OCI-LY7 (cell line): ENCODE measurements at regions not wholly inside any gene's neighbourhood (a gene's known extent, or its start where the extent isn't known, plus 50 kb on each side); places are given as distances from the start of the nearest gene placed in this dataset.

Source experiments
- BruUV-seq: library from RNA; stranded (reverse); fragments of 400-500 nt; replicated peaks from 2 replicates; lab custom pipeline; 2021; lab: Mats Ljungman, UMichigan
- CTCF ChIA-PET: fragments of 300-600 bp; sonication (Branson Sonifier 250); formaldehyde crosslinking; loops from one replicate; lab custom pipeline; 2022; ENCODE audit warnings: antibody characterized with exemption; ENCODE audit not compliant: unreplicated experiment; lab: Charles Lee
- POLR2A ChIA-PET: fragments of 300-600 bp; sonication (Branson Sonifier 250); formaldehyde crosslinking; loops from one replicate; lab custom pipeline; 2022; ENCODE audit warnings: antibody characterized with exemption; lab: Charles Lee
- DNase-seq: peaks from one replicate; pipeline ENCODE4 v3.0.0-alpha.2; 2015; ENCODE audit warnings: low spot score
- H2AFZ ChIP-seq: fragments of 200-600 bp; sonication (generic), shearing (Covaris generic); 2 replicates; pipeline ENCODE4 v1.6.1; 2014; ENCODE audit warnings: mild to moderate bottlenecking, antibody characterized with exemption, low read length, moderate library complexity
- H3K27ac ChIP-seq: fragments of 200-600 bp; sonication (generic); 2 replicates; pipeline ENCODE4 v1.5.1; 2014; ENCODE audit warnings: mixed run types, low read depth, mild to moderate bottlenecking, moderate library complexity, low read length, inconsistent platforms; ENCODE audit not compliant: poor library complexity, severe bottlenecking
- H3K36me3 ChIP-seq: fragments of 200-600 bp; sonication (generic); 2 replicates; pipeline ENCODE4 v1.6.1; 2014; ENCODE audit warnings: mild to moderate bottlenecking, antibody characterized with exemption, low read length, moderate library complexity, mixed read lengths; ENCODE audit not compliant: insufficient read depth
- H3K4me1 ChIP-seq: fragments of 200-600 bp; sonication (generic); 2 replicates; pipeline ENCODE4 v1.5.1; 2014; ENCODE audit warnings: mild to moderate bottlenecking, low read length; ENCODE audit not compliant: insufficient read depth, poor library complexity, severe bottlenecking
- H3K4me2 ChIP-seq: fragments of 200-600 bp; sonication (generic); 2 replicates; pipeline ENCODE4 v1.6.1; 2014; ENCODE audit warnings: mild to moderate bottlenecking, low read length
- H3K4me3 ChIP-seq: fragments of 200-600 bp; sonication (generic); 2 replicates; pipeline ENCODE4 v1.5.1; 2014; ENCODE audit warnings: mild to moderate bottlenecking, low read depth, low read length; ENCODE audit not compliant: poor library complexity, severe bottlenecking
- H3K79me2 ChIP-seq: fragments of 200-600 bp; sonication (generic); 2 replicates; pipeline ENCODE4 v1.6.1; 2016; ENCODE audit warnings: low read depth, mild to moderate bottlenecking, low read length, moderate library complexity, mixed read lengths; ENCODE audit not compliant: insufficient read depth
- H3K9me2 ChIP-seq: fragments of 200-600 bp; sonication (generic); 2 replicates; pipeline ENCODE4 v1.6.1; 2016; ENCODE audit warnings: mild to moderate bottlenecking, low read length, mixed read lengths; ENCODE audit not compliant: insufficient read depth
- H3K9me3 ChIP-seq: fragments of 200-600 bp; sonication (generic); 2 replicates; pipeline ENCODE4 v1.6.1; 2014; ENCODE audit warnings: mild to moderate bottlenecking, mixed run types, low read length, mixed read lengths
- H4K20me1 ChIP-seq: fragments of 200-600 bp; sonication (generic); 2 replicates; pipeline ENCODE4 v1.6.1; 2014; ENCODE audit warnings: mild to moderate bottlenecking, antibody characterized with exemption, low read length, moderate library complexity, mixed read lengths; ENCODE audit not compliant: insufficient read depth
- CTCF ChIP-seq: fragments of 200-600 bp; sonication (generic); conservative IDR thresholded peaks from 2 replicates; pipeline ENCODE4 v1.5.1; 2014; ENCODE audit warnings: mild to moderate bottlenecking, antibody characterized with exemption, low read length, moderate library complexity, mixed read lengths
- EZH2phosphoT487 ChIP-seq: fragments of 200-600 bp; sonication (generic); IDR thresholded peaks from 2 replicates; pipeline ENCODE4 v1.6.1; 2018; ENCODE audit warnings: low read depth, borderline replicate concordance, mild to moderate bottlenecking, mixed run types, antibody characterized with exemption, low read length, moderate library complexity, mixed read lengths
- intact Hi-C: fragments of 100-400 bp; cut with micrococcal nuclease; formaldehyde crosslinking; loops from one replicate; pipeline ENCODE4 v1.10.0; 2022; ENCODE audit not compliant: unreplicated experiment

DNA sequence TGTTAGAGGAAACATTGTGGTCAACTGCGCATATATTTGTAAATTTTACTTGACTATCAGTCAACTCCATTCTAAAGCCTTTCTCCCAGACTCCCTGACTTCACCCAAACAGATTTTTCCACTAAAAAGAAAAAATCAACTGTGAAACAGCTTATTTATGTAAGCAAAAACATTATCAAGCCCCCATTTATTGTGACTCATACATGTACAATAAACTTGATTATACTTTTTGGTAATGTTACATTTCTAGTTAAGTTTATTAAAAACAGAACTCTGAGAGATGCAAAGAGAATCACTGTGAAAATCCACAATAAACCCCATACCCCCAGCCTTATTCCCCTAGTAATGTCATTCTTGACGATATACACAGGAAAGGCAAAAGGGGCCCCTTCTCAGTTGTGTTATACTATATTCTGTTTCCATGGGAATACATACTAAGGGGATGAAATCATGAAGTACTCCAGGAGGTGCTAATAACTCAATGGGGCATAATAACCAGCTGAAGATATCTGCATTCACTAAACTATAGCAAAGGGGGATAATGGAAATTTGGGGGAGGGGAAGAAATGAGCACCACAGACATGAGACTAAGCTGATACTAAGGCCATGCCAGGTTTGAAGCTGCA, 616.0 kb downstream of the ACTL7B start:
- intact Hi-C loops: no loop called here
- H4K20me1 ChIP-seq: no peaks in the 10 kb centered on the region
- no peaks in the 10 kb centered on the region for H3K9me2 ChIP-seq
- CTCF ChIA-PET: no interaction called here
- H3K9me3 ChIP-seq: no peaks in the 10 kb centered on the region
- H3K27ac ChIP-seq: no peak overlapping the region
- no peak for DNase-seq
- TF ChIP-seq EZH2phosphoT487 (no peak), CTCF (no peak)
- BruUV-seq: no TSS peak
- no peaks in the 10 kb centered on the region for H3K36me3 ChIP-seq
- no peak overlapping the region for H2AFZ ChIP-seq
- H3K4me1 ChIP-seq: no peaks in the 10 kb centered on the region
- H3K4me2 ChIP-seq: no peak overlapping the region
- H3K4me3 ChIP-seq: no peak overlapping the region
- POLR2A ChIA-PET: interaction anchor here (0.7 kb wide), 1 partner anchor 13 kb away, joined by 3 read pairs; no protein-coding TSS in a partner anchor
- H3K79me2 ChIP-seq: no peaks in the 10 kb centered on the region

DNA sequence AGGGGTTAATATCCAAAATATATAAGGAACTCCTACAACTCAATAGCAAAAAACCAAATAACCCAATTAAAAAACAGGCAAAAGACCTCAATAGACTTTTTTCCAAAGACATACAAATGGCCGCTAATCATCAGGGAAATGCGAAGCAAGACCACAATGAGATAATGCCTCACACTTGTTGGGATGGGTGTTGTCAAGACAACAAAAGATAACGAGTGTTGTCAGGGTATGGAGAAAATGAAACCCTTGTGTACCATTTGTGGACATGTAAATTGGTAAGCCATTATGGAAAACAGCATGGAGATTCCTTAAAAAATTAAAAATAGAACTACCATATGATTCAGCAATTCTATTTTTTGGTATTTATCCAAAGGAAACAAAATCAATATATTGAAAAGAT, 620.2 kb downstream of the ACTL7B start:
- CTCF ChIA-PET: no interaction called here
- H3K27ac ChIP-seq: no peak overlapping the region

More for the DNA sequence above, 620.2 kb downstream of the ACTL7B start:
- Histone ChIP-seq H4K20me1 (no peaks in the 10 kb centered on the region), H3K9me2 (no peaks in the 10 kb centered on the region), H3K79me2 (no peaks in the 10 kb centered on the region), H3K4me1 (no peaks in the 10 kb centered on the region), H3K4me3 (no peak overlapping the region), H3K4me2 (no peak overlapping the region), H3K36me3 (no peaks in the 10 kb centered on the region), H2AFZ (no peak overlapping the region), H3K9me3 (no peaks in the 10 kb centered on the region)
- no TSS peak for BruUV-seq
- intact Hi-C loops: no loop called here
- no peak for DNase-seq
- TF ChIP-seq EZH2phosphoT487 (no peak), CTCF (no peak)
- POLR2A ChIA-PET: no interaction called here
